ENCODE measurements at regions not wholly inside any gene's neighbourhood (a gene's known extent, or its start where the extent isn't known, plus 50 kb on each side); places are given as distances from the start of the nearest gene placed in this dataset.

DNA sequence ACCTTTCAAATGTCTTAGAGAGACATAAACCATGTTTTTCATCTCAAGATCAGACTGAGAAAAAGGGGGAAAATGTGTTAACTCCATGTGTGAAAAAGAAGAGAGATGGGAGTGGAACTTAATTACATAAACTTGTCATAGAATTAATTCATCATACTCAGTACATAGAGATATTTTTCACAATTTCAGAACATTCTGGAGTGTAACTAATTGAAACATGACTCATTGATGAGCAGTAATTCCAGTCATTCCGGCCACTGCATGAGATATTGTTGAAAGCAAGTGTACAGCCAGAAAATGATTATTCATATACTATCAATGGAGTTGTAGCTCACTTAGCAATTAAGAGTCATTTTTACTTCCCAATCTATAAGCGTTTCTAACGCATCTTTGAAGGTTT, 739.3 kb downstream of the LTN1 start:
- TF ChIP-seq, protein P1, sequence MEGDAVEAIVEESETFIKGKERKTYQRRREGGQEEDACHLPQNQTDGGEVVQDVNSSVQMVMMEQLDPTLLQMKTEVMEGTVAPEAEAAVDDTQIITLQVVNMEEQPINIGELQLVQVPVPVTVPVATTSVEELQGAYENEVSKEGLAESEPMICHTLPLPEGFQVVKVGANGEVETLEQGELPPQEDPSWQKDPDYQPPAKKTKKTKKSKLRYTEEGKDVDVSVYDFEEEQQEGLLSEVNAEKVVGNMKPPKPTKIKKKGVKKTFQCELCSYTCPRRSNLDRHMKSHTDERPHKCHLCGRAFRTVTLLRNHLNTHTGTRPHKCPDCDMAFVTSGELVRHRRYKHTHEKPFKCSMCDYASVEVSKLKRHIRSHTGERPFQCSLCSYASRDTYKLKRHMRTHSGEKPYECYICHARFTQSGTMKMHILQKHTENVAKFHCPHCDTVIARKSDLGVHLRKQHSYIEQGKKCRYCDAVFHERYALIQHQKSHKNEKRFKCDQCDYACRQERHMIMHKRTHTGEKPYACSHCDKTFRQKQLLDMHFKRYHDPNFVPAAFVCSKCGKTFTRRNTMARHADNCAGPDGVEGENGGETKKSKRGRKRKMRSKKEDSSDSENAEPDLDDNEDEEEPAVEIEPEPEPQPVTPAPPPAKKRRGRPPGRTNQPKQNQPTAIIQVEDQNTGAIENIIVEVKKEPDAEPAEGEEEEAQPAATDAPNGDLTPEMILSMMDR (IDR thresholded peaks at IDR 0.05) = no peak
- no peak for TF ChIP-seq EZH2 (IDR thresholded peaks at IDR 0.05; ENCODE audit: borderline replicate concordance, insufficient read depth, low read depth, low read length, poor library complexity, severe bottlenecking)
